Tibial nerve (tissue), 4 donors: ENCODE measurements at regions not wholly inside any gene's neighbourhood (a gene's known extent, or its start where the extent isn't known, plus 50 kb on each side); places are given as distances from the start of the nearest gene placed in this dataset.

Experiments
- DNase-seq, 2 donors: peaks; one replicate each; pipeline ENCODE4 v3.0.0-alpha.2; 2019; ENCODE audit warnings: low spot score in 2 of 2
- H3K27ac ChIP-seq, 4 donors: fragments of 200-600 bp; sonication (generic) in 3 of 4; one replicate each; pipeline ENCODE4 v1.5.1; 2017 to 2019; ENCODE audit warnings: mild to moderate bottlenecking in 1 of 4
- H3K27me3 ChIP-seq, 2 donors: fragments of 200-600 bp; sonication (generic) in 1 of 2; one replicate each; pipeline versions ENCODE4 v1.5.1 to v1.6.0; 2017 to 2019
- H3K36me3 ChIP-seq, 3 donors: fragments of 200-600 bp; sonication (generic); one replicate each; pipeline ENCODE4 v1.5.1; 2018 to 2019
- H3K4me1 ChIP-seq, 4 donors: fragments of 200-600 bp; sonication (generic) in 3 of 4; one replicate each; pipeline ENCODE4 v1.5.1; 2017 to 2019
- H3K4me3 ChIP-seq, 4 donors: fragments of 200-600 bp; sonication (generic) in 3 of 4; one replicate each; pipeline ENCODE4 v1.5.1; 2017 to 2019; ENCODE audit warnings: mild to moderate bottlenecking in 1 of 4, moderate library complexity in 1 of 4
- H3K9me3 ChIP-seq, 4 donors: fragments of 200-600 bp; sonication (generic) in 3 of 4; one replicate each; pipeline ENCODE4 v1.5.1; 2017 to 2019
- CTCF ChIP-seq, 5 experiments: fragments of 200-600 bp in 3 of 5; fragments of 450-650 bp in 2 of 5; sonication (generic) in 3 of 5; IDR thresholded peaks; one replicate each; pipeline ENCODE4 v1.5.1; 2016 to 2019; ENCODE audit warnings: antibody characterized with exemption in 5 of 5, mild to moderate bottlenecking in 3 of 5, moderate library complexity in 2 of 5
- EP300 ChIP-seq, 2 donors: sonication (generic); formaldehyde crosslinking; IDR thresholded peaks; one replicate each; pipeline ENCODE4 v1.6.1; 2017; ENCODE audit warnings: antibody characterized with exemption in 2 of 2, mild to moderate bottlenecking in 1 of 2
- POLR2A ChIP-seq, 2 donors: fragments of 450-650 bp; IDR thresholded peaks; one replicate each; pipeline ENCODE4 v1.6.1; 2017; ENCODE audit warnings: antibody characterized with exemption in 2 of 2, mild to moderate bottlenecking in 2 of 2, moderate library complexity in 2 of 2
- WGBS, 2 donors: methylation state at CpG; one replicate each; pipeline ENCODE4 v1.1.5; 2018; 5-methylcytosine and 5-hydroxymethylcytosine counted together

- no peak overlapping the region for H3K4me3 ChIP-seq
- WGBS, 2 donors = 35 to 53% methylated on average over 3 of the region's 3 CpGs
- no peak for TF ChIP-seq CTCF (IDR thresholded peaks at IDR 0.05)
- TF ChIP-seq EP300 (IDR thresholded peaks at IDR 0.05) = no peak
- no peak for TF ChIP-seq POLR2A (IDR thresholded peaks at IDR 0.05)
These were observed 182.9 kb upstream of the FAR2 start for GRCh38 chr12:28966046-28966780.

GRCh38 chr12:28967426-28967825 lies 181.7 kb upstream of the FAR2 start:
- WGBS, 2 donors = 93 to 97% methylated on average over 8 of the region's 8 CpGs
- H3K4me1 ChIP-seq = peaks cover 0 to 26% (median 2%) of the 10 kb centered on the region in 4 donors
- no peaks in the 10 kb centered on the region for H3K9me3 ChIP-seq
- TF ChIP-seq POLR2A (IDR thresholded peaks at IDR 0.05) (no peak), EP300 (IDR thresholded peaks at IDR 0.05) (no peak), CTCF (IDR thresholded peaks at IDR 0.05) (no peak)
- no peaks in the 10 kb centered on the region for H3K36me3 ChIP-seq
- no peak for DNase-seq
- no peaks in the 10 kb centered on the region for H3K27me3 ChIP-seq
- H3K27ac ChIP-seq = no peak overlapping the region
- H3K4me3 ChIP-seq = no peak overlapping the region

More at GRCh38 chr12:28966046-28966780, 182.9 kb upstream of the FAR2 start:
- Histone ChIP-seq H3K27me3 (no peaks in the 10 kb centered on the region), H3K4me1 (peaks cover 0 to 38% (median 2%) of the 10 kb centered on the region in 4 donors), H3K27ac (peak overlapping the region in 1 of 4 donors; percentile 45), H3K9me3 (no peaks in the 10 kb centered on the region), H3K36me3 (no peaks in the 10 kb centered on the region)
- DNase-seq = peak in 1 of 2 donors; percentile 28

GRCh38 chr12:28973491-28973890 lies 175.6 kb upstream of the FAR2 start:
- Histone ChIP-seq H3K36me3 (no peaks in the 10 kb centered on the region), H3K4me3 (no peak overlapping the region), H3K27ac (no peak overlapping the region), H3K9me3 (no peaks in the 10 kb centered on the region), H3K4me1 (no peaks in the 10 kb centered on the region), H3K27me3 (no peaks in the 10 kb centered on the region)
- WGBS, 2 donors = 87 to 92% methylated on average over 2 of the region's 2 CpGs
- no peak for TF ChIP-seq CTCF (IDR thresholded peaks at IDR 0.05)
- TF ChIP-seq POLR2A (IDR thresholded peaks at IDR 0.05) = no peak
- TF ChIP-seq EP300 (IDR thresholded peaks at IDR 0.05) = no peak
- DNase-seq = no peak

GRCh38 chr12:28974166-28974565 lies 174.9 kb upstream of the FAR2 start:
- no peak for TF ChIP-seq POLR2A (IDR thresholded peaks at IDR 0.05)
- no peak for TF ChIP-seq EP300 (IDR thresholded peaks at IDR 0.05)
- TF ChIP-seq CTCF (IDR thresholded peaks at IDR 0.05) = no peak
- H3K27me3 ChIP-seq = no peaks in the 10 kb centered on the region
- H3K9me3 ChIP-seq = no peaks in the 10 kb centered on the region
- no peaks in the 10 kb centered on the region for H3K4me1 ChIP-seq
- 58 to 65% methylated on average over 1 of the region's 1 CpG for WGBS, 2 donors
- H3K4me3 ChIP-seq = no peak overlapping the region
- H3K36me3 ChIP-seq = no peaks in the 10 kb centered on the region
- no peak overlapping the region for H3K27ac ChIP-seq
- DNase-seq = no peak

- H3K9me3 ChIP-seq = no peaks in the 10 kb centered on the region
- no peak overlapping the region for H3K27ac ChIP-seq
- H3K4me1 ChIP-seq = no peaks in the 10 kb centered on the region
- no peak for TF ChIP-seq POLR2A (IDR thresholded peaks at IDR 0.05)
- TF ChIP-seq CTCF (IDR thresholded peaks at IDR 0.05) = no peak
- TF ChIP-seq EP300 (IDR thresholded peaks at IDR 0.05) = no peak
- no peak overlapping the region for H3K4me3 ChIP-seq
- 94 to 98% methylated on average over 1 of the region's 1 CpG for WGBS, 2 donors
- DNase-seq = no peak
- H3K36me3 ChIP-seq = no peaks in the 10 kb centered on the region
- H3K27me3 ChIP-seq = no peaks in the 10 kb centered on the region
These were observed 174.2 kb upstream of the FAR2 start for GRCh38 chr12:28974883-28975282.
